ENCODE measurements at regions not wholly inside any gene's neighbourhood (a gene's known extent, or its start where the extent isn't known, plus 50 kb on each side); places are given as distances from the start of the nearest gene placed in this dataset.

- TF ChIP-seq RAD21 (IDR thresholded peaks at IDR 0.05; ENCODE audit: low read depth) (peak; percentile 16), CREB1 (IDR thresholded peaks at IDR 0.05; ENCODE audit: low read depth) (no peak), EGR1 (IDR thresholded peaks at IDR 0.05) (peak; percentile 82), TCF12 (IDR thresholded peaks at IDR 0.05; ENCODE audit: low read depth) (peak; percentile 95), TAF1 (IDR thresholded peaks at IDR 0.05; ENCODE audit: low read depth) (0 out of 2 replicates have a peak, but pooled peaks have one; percentile 37), YY1 (IDR thresholded peaks at IDR 0.05; ENCODE audit: low read depth) (no peak), TEAD4 (IDR thresholded peaks at IDR 0.05) (peak; percentile 93), ZBTB7A (IDR thresholded peaks at IDR 0.05; ENCODE audit: low read depth) (no peak), USF1 (IDR thresholded peaks at IDR 0.05) (peak; percentile 47; the same call in 1 of the 2 replicates), CEBPB (IDR thresholded peaks at IDR 0.05) (peak; percentile 51), NFIC (IDR thresholded peaks at IDR 0.05) (peak; percentile 88), REST (IDR thresholded peaks at IDR 0.05; ENCODE audit: low read depth) (no peak), FOXM1 (IDR thresholded peaks at IDR 0.05; ENCODE audit: borderline replicate concordance, low read depth) (peak; percentile 95), EP300 (IDR thresholded peaks at IDR 0.05; ENCODE audit: borderline replicate concordance) (peak; percentile 96), MAX (IDR thresholded peaks at IDR 0.05) (peak; percentile 90)
Measured at GRCh38 chr12:65720136-65721130, 103.8 kb upstream of the HMGA2 start.

- TF ChIP-seq CEBPB (IDR thresholded peaks at IDR 0.05) (peak; percentile 68), ZBTB7A (IDR thresholded peaks at IDR 0.05; ENCODE audit: low read depth) (no peak), MAX (IDR thresholded peaks at IDR 0.05) (no peak), REST (IDR thresholded peaks at IDR 0.05; ENCODE audit: low read depth) (no peak), YY1 (IDR thresholded peaks at IDR 0.05; ENCODE audit: low read depth) (no peak), NFIC (IDR thresholded peaks at IDR 0.05) (no peak; the same call in 1 of the 2 replicates), TEAD4 (IDR thresholded peaks at IDR 0.05) (0 out of 2 replicates have a peak, but pooled peaks have one; percentile 3), TCF12 (IDR thresholded peaks at IDR 0.05; ENCODE audit: low read depth) (no peak)
Measured at GRCh38 chr12:65721541-65722190, 102.6 kb upstream of the HMGA2 start.

- TF ChIP-seq TEAD4 (IDR thresholded peaks at IDR 0.05) (peak; percentile 51; the same call in 1 of the 2 replicates), EP300 (IDR thresholded peaks at IDR 0.05; ENCODE audit: borderline replicate concordance) (peak; percentile 58; the same call in 1 of the 2 replicates), EGR1 (IDR thresholded peaks at IDR 0.05) (no peak), NFIC (IDR thresholded peaks at IDR 0.05) (peak; percentile 23; the same call in 1 of the 2 replicates), FOXM1 (IDR thresholded peaks at IDR 0.05; ENCODE audit: borderline replicate concordance, low read depth) (no peak; the same call in 1 of the 2 replicates)
Measured at GRCh38 chr12:65725376-65725775, 98.9 kb upstream of the HMGA2 start.

- TF ChIP-seq RAD21 (IDR thresholded peaks at IDR 0.05; ENCODE audit: low read depth): no peak
- no peak for TF ChIP-seq REST (IDR thresholded peaks at IDR 0.05; ENCODE audit: low read depth)
- no peak for TF ChIP-seq CEBPB (IDR thresholded peaks at IDR 0.05)
- no peak for TF ChIP-seq TEAD4 (IDR thresholded peaks at IDR 0.05)
- no peak for TF ChIP-seq FOXM1 (IDR thresholded peaks at IDR 0.05; ENCODE audit: borderline replicate concordance, low read depth)
- TF ChIP-seq NFIC (IDR thresholded peaks at IDR 0.05): no peak
- TF ChIP-seq TCF12 (IDR thresholded peaks at IDR 0.05; ENCODE audit: low read depth): no peak
- TF ChIP-seq CREB1 (IDR thresholded peaks at IDR 0.05; ENCODE audit: low read depth): no peak
- TF ChIP-seq TAF1 (IDR thresholded peaks at IDR 0.05; ENCODE audit: low read depth): no peak
- TF ChIP-seq YY1 (IDR thresholded peaks at IDR 0.05; ENCODE audit: low read depth): no peak
- no peak for TF ChIP-seq USF1 (IDR thresholded peaks at IDR 0.05)
- no peak for TF ChIP-seq EGR1 (IDR thresholded peaks at IDR 0.05)
Measured at GRCh38 chr12:65728455-65728847, 95.8 kb upstream of the HMGA2 start.

All from Ishikawa (cell line).